NCI-H510A (cell line): ENCODE measurements at regions not wholly inside any gene's neighbourhood (a gene's known extent, or its start where the extent isn't known, plus 50 kb on each side); places are given as distances from the start of the nearest gene placed in this dataset.
"Not testable (repeated sequence)": the region's sequence is repeated elsewhere in the genome, so short reads cannot be mapped to it uniquely, and the experiment has no call there.

ENCODE experiments used
- DNase-seq: peaks from one replicate; lab custom pipeline; 2025; lab: John Stamatoyannopoulos, UW

- no peak for DNase-seq
Observed at GRCh38 chr16:22681554-22682291, 132.2 kb upstream of the HS3ST2 start.

- no peak for DNase-seq
Observed at GRCh38 chr16:22683258-22683657, 130.7 kb upstream of the HS3ST2 start.

- DNase-seq, result no peak
Observed at GRCh38 chr16:22683730-22684573, 130.0 kb upstream of the HS3ST2 start.

- DNase-seq, result no peak
Observed at GRCh38 chr16:22684574-22685458, 129.1 kb upstream of the HS3ST2 start.

GRCh38 chr16:22685459-22685830 lies 128.5 kb upstream of the HS3ST2 start:
- DNase-seq, result no peak

- DNase-seq, result no peak
Observed at GRCh38 chr16:22687031-22687530, 126.9 kb upstream of the HS3ST2 start.

GRCh38 chr16:22688463-22688862 lies 125.5 kb upstream of the HS3ST2 start:
- DNase-seq, result no peak

GRCh38 chr16:22688930-22689329 lies 125.0 kb upstream of the HS3ST2 start:
- no peak for DNase-seq

- no peak for DNase-seq
Observed at GRCh38 chr16:22691335-22691734, 122.6 kb upstream of the HS3ST2 start.

- no peak for DNase-seq
Observed at GRCh38 chr16:22692034-22692433, 121.9 kb upstream of the HS3ST2 start.

GRCh38 chr16:22692916-22693637 lies 120.9 kb upstream of the HS3ST2 start:
- DNase-seq, result no peak

GRCh38 chr16:22693638-22694340 lies 120.2 kb upstream of the HS3ST2 start:
- no peak for DNase-seq

GRCh38 chr16:22694887-22695382 lies 119.0 kb upstream of the HS3ST2 start:
- DNase-seq, result no peak

- DNase-seq, result not testable (repeated sequence)
Observed at GRCh38 chr16:22695773-22696172, 118.2 kb upstream of the HS3ST2 start.

GRCh38 chr16:22699356-22699755 lies 114.6 kb upstream of the HS3ST2 start:
- DNase-seq, result no peak

GRCh38 chr16:22705799-22706198 lies 108.2 kb upstream of the HS3ST2 start:
- peak; percentile 44 for DNase-seq

GRCh38 chr16:22710326-22710725 lies 103.6 kb upstream of the HS3ST2 start:
- DNase-seq, result no peak

- DNase-seq, result no peak
Observed at GRCh38 chr16:22711847-22712246, 102.1 kb upstream of the HS3ST2 start.

GRCh38 chr16:22712471-22712870 lies 101.5 kb upstream of the HS3ST2 start:
- no peak for DNase-seq

GRCh38 chr16:22718598-22718997 lies 95.4 kb upstream of the HS3ST2 start:
- DNase-seq, result not testable (repeated sequence)

- DNase-seq, result no peak
Observed at GRCh38 chr16:22719945-22720344, 94.0 kb upstream of the HS3ST2 start.
